NCI-H2107 treated with DMSO at 0.1 percent for 48 hours (cell line): ENCODE measurements at regions not wholly inside any gene's neighbourhood (a gene's known extent, or its start where the extent isn't known, plus 50 kb on each side); places are given as distances from the start of the nearest gene placed in this dataset.
A peak's percentile ranks its signal among the peaks of the same experiment; 100 is the strongest.

ENCODE experiments used
- DNase-seq: peaks from one replicate; lab custom pipeline; 2025; ENCODE audit not compliant: unreplicated experiment; lab: John Stamatoyannopoulos, UW

- no peak for DNase-seq
Measured at GRCh38 chr16:76899767-76900166, 291.2 kb upstream of the MON1B start.

GRCh38 chr16:76900285-76901263, 290.4 kb upstream of the MON1B start:
- DNase-seq: no peak

GRCh38 chr16:76906552-76906951, 284.4 kb upstream of the MON1B start:
- DNase-seq: no peak

- DNase-seq: no peak
Measured at GRCh38 chr16:76910931-76911330, 280.1 kb upstream of the MON1B start.

DNA sequence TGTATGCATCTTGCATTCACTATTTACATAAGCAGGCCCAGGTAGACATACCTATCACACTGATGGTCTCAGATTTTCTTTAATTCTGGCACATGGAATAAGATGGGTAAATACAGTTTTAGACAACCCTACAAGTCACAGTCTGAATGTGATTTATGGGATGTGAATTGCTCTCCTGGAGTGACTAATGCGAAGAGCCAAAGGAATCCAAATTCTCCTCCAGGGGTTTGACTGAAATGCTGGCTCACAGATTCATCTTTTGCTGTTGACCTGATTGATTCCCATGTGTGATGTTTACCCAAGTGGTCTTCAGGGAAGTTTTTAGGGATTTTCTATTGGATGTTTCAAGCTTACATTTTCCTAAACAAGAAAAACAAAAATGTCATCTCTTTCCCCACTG, 277.9 kb upstream of the MON1B start:
- DNase-seq: no peak

DNA sequence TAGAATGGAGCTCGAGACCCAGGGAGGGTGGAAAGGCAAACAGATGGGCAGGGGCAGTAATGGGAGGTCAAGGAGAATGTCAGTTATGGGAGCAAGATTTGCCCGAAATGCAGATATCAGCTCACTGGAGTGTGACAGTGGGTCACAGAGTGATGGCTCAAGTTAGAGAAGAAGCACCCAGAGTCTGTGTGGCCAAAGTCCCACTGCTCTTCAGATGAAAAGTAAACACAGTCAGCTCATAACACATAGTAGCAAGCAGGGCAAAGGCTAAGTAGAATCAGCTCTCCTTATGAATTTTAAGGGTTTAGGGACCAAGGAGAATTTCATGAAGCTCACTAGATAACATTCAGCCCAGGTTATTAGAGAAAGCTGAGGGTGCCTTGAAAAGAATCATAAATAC, 264.9 kb upstream of the MON1B start:
- DNase-seq: no peak

GRCh38 chr16:76926595-76926994, 264.4 kb upstream of the MON1B start:
- DNase-seq: no peak

GRCh38 chr16:76931186-76931585, 259.8 kb upstream of the MON1B start:
- no peak for DNase-seq

- DNase-seq: no peak
Measured at GRCh38 chr16:76932541-76933211, 258.3 kb upstream of the MON1B start.

GRCh38 chr16:76940251-76940650, 250.7 kb upstream of the MON1B start:
- no peak for DNase-seq

DNA sequence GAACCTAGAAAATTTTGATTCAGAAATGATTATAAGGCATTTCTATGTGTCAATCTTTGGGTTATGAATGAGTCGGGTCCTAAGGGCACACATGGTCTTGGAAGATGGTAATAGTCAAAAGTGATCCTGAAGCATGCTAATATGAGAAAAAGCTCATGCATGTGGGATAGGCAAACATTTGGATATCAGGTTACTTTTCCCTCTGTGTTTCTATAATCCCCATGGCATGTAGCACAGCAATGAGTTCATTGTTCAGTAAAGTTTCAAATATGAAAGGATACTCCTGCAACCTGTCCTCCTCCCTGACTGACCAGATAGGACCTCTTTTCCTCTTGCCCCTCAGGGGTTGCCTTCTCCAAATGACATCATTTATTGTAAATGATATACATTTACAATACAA, 249.9 kb upstream of the MON1B start:
- no peak for DNase-seq

GRCh38 chr16:76942089-76942488, 248.9 kb upstream of the MON1B start:
- no peak for DNase-seq

DNA sequence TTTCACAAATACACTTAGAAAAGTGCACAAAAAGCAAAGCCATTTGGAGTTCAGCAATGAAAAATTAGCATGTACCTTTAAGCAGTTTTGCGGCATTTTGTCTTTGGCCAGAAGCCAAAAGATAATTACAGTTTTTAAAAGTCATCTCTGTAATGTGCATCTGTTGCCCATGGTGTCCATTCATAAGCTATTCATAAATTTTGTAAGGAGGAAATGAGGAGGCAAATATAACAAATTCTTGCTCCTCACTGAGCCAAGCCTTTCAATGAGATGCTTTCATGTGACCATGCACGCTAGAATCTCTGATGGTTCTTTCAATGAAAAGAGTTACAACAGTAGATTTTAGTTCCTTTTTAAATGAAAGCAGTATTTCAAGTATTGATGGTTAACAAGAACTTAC, 247.1 kb upstream of the MON1B start:
- no peak for DNase-seq

GRCh38 chr16:76946879-76947278, 244.1 kb upstream of the MON1B start:
- DNase-seq: no peak

- no peak for DNase-seq
Measured at GRCh38 chr16:76947749-76948148, 243.2 kb upstream of the MON1B start.

GRCh38 chr16:76955629-76956028, 235.4 kb upstream of the MON1B start:
- DNase-seq: no peak

DNA sequence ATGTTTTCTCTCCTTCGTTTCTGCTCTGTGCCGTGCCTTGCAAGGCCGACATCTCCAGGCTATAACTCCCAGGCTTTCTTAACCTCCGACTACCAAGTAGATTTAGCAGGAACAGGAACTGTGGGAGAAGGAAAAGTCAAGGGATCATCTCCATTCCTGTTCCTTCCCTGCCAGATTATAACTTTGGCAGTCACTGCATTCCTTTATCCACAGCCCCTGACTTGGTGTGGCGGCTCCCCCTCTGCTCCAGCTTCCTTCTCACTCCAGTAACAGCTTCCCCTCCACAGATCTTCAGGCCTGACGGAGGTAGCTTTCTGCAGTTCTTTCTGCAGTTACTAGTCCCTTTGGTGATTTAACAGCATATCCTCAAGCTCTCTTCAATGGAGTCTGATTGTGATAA, 234.6 kb upstream of the MON1B start:
- DNase-seq: no peak

DNA sequence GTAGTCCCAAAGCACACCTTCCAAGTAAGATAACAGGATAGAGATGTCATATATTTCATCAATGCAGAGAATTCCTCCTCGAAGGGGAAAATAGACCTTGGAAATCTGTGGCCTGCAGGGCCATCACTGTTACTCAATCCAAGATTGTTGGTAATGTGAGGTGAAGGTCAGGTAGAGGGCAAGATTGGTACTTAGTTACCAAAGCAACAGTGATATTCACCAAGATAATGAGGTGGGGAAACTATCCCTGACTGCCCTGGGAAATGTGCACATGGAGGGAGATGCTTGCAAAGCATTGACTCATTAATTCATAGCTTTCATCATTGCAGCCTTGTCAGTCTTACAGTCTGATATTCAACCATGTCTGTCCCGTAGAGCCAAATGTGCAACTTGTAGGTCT, 234.1 kb upstream of the MON1B start:
- no peak for DNase-seq

DNA sequence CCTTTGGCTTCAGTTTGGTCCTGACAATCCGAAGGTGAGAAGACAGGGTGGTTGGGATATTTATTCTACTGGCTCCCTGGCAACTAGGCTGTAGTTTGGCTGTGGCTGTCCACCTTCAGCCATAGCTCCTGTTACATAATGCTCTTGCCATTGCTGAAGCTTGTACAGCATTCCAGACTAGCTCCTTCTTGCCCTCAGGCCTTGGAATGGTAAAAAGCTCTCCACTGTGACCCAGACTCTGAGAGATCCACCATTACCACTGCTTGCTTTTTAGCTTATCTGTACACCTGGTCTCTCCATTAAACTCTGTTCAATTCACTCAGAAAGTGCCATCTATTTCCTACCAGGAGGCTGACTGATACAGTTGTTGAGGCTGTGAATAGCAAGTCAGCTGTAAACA, 231.8 kb upstream of the MON1B start:
- DNase-seq: no peak

- peak; percentile 41 for DNase-seq
Measured at GRCh38 chr16:76963614-76964315, 227.2 kb upstream of the MON1B start.

- no peak for DNase-seq
Measured at GRCh38 chr16:76964464-76965154, 226.4 kb upstream of the MON1B start.
